COR-L47 (cell line): ENCODE measurements at regions not wholly inside any gene's neighbourhood (a gene's known extent, or its start where the extent isn't known, plus 50 kb on each side); places are given as distances from the start of the nearest gene placed in this dataset.
"Not testable (repeated sequence)": the region's sequence is repeated elsewhere in the genome, so short reads cannot be mapped to it uniquely, and the experiment has no call there.

Experiments used
- DNase-seq: peaks from one replicate; lab custom pipeline; 2025; lab: John Stamatoyannopoulos, UW

DNA sequence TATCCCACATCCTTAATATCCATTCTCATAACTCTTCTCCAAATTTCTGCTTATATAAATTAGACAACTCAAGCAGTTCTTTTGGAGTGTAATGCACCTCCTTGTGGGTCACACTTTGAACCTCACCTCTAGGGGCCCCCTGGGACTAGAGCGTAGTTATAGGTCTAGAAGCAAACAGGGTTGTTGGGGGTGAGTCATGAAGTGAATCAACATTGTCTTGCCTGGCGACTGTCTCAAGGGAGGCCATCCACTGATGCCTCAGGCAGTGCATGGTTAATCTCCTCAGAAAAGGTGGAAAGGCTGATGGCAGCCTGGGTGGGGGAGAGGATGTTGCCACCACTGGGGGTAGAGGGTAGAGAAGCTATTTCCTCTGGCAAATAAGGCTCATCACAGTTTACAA lies 129.1 kb downstream of the TNFRSF21 start:
- DNase-seq, result no peak

DNA sequence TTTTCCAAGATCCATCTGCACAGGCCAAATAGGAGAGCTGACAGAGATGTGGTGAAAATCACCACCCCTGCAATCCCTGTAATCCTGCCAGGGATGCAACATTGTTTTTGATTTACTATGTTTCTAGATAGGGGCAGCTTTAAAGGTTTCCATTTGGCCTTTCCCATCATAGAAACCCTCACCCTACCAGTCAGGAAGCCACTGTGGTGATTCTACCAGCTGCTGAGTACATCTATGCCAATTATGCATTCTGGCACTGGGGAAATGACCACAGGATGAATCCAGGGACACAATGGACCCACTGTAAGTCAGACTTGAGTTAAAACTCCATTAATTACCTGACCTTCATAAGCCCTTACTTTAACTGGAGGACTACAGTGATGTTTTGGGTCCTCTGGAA lies 130.4 kb downstream of the TNFRSF21 start:
- no peak for DNase-seq

DNA sequence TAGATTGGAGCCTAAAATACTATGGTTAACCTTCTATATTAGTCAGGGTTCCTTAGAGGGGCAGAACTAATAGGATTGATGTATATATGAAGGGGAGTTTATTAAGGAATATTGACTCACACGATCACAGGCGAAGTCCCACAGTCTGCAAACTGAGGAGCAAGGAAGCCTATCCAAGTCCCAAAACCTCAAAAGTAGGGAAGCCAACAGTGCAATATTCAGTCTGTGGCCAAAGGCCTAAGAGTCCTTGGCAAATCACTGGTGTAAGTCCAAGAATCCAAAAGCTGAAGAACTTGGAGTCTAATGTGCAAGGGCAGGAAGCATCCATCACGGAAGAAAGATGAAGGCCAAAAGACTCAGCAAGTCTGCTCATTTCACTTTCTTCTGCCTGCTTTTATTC lies 133.5 kb upstream of the ADGRF1 start:
- no peak for DNase-seq

DNA sequence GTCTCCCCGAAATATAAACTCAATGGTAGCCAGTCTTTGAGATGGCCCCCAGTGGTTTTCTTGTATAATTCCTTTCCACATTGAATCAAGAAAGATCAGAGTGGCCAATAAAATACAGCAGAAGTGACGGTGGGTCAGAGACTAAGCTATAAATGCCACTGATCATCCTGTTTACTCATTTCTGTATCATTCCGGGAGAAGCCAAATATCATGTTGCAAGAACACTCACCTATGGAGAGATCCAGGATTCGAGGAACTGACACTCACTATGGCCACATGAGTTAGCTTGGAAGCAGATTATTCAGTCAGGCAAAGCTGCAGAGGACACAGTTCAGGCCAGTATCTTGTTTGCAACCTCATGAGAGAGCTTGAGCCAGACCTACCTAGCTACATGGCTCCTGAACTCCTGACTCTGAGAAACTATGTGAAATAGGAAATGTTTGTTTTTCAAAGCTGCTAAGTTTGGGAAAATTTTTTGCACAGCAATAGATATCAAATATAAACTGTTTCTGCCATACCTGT lies 132.4 kb upstream of the ADGRF1 start:
- DNase-seq, result no peak

DNA sequence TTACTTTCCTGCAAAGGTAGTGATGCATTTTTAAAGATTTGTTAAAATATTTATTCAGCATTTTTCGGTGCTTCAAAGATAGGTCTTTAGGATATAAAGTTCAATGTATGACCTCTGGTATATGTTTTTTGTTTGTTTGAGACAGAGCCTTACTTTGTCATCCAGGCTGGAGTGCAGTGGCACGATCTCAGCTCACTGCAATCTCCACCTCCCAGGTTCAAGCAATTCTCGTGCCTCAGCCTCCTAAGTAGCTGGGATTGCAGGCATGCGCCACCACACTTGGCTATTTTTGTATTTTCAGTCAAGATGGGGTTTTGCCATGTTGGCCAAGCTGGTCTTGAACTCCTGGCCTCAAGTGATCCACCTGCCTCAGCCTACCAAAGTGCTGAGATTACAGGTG lies 131.9 kb upstream of the ADGRF1 start:
- not testable (repeated sequence) for DNase-seq

DNA sequence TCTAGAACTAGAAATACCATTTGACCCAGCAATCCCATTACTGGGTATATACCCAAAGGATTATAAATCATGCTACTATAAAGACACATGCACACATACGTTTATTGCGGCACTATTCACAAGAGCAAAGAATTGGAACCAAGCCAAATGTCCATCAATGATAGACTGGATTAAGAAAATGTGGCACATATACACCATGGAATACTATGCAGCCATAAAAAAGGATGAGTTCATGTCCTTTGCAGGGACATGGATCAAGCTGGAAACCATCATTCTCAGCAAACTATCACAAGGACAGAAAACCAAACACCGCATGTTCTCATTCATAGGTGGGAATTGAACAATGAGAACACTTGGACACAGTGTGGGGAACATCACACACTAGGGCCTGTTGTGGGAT lies 131.0 kb upstream of the ADGRF1 start:
- not testable (repeated sequence) for DNase-seq

DNA sequence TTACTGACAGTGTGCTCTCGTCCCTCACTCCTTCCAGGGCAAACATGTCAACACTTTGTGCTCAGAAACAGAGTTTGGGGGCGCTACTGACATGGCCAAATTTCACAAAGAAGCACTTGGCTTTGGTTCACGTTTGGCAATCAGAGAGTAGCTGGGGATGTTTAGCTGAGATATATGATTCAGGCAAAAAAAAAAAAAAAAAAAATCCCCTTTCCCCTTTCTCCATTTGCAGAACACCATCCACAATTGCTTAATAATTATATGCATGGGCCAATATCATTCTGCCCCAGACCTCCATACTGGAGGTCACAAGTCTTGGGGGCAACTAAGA lies 128.4 kb upstream of the ADGRF1 start:
- DNase-seq, result no peak

DNA sequence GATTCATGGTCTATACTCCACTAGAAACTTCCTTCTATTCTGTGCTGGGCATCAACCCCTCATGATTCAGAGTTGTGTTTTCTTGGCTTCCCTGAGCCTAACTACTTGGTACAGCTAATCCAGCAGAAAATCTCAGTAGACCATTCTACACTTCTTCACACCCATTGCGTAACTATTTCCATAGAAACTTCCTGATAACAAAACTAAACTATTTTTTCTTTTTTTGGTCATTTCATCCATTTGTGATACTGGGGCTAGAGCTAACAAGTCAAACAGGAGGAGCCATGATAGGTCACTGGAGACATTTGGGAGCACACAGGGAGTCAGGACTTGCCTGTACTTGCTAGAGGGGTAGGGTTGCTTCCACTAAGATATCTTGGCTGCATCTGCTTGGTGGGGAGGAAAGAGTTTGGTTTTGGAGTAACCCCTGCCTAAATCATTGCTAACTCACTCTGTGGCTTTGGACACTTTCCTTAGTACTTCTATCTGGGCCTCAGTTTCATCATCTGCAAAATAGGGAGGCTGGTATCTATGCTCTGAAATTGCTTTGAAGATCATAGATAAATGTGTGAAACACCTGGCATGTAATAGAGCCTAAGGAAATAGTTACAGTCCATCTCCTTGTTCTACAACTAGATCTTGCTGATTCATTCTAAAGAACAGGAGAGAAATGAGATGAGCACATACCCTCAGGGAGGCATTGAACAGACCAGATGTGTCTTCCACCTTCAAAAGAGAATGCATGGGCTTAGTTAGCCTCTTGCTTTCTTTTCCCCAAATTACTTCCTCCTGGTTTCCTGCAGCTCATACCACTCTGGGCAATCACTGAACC lies 127.9 kb upstream of the ADGRF1 start:
- no peak for DNase-seq

DNA sequence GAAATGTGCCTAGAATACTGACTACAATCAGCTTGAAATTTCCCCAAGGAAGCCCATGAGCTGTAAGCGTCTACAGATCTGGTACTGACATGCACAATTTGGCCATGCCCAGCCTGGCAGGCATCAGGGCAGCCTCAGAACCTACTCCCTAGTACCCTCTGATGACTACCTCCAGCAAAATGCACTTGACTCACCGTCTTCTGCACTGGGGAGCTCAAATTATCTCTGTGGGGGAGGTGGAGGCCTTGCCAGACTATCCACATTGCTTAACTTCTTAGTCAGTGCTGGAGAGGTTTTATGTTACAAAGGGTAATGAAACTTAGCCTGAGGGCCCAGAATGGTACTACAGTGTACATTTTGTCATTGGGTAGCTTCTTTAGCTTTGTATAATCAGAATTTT lies 126.0 kb upstream of the ADGRF1 start:
- DNase-seq, result peak; percentile 40

DNA sequence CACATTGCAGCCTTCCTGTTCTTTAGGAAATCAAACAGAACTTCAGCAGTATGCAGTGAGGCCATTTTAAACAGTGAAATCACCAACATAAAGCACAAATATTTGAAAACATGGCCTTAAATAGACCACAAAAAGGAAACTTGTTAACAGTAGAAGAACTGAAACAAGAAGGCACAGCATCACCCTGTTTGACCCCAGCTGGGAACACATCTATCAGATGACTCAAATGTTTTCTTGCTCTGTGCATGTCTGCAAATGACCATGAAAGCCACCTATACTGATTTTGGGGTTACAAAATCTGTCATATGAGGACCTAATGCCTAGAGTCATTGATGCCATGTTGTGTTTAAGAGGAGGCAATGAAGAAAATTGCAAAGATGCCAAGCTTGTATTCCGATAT lies 123.8 kb upstream of the ADGRF1 start:
- no peak for DNase-seq

DNA sequence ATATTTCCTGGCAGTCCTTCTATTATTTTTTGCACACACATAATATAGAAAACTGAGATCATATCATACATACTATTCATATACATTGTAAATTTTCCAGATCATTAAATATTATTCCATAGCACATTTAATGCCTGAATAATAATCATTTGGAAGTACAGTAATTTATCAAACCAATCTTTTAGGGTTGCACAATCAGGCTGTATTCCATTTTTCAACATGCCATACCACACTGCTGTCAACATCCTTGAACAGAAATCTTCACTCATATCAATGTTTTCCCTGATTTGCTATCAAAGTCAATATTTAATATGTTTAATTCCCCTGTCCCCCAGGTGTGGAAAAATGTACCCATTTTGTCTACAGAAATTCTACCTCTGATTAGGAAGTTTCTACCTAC lies 122.7 kb upstream of the ADGRF1 start:
- no peak for DNase-seq

DNA sequence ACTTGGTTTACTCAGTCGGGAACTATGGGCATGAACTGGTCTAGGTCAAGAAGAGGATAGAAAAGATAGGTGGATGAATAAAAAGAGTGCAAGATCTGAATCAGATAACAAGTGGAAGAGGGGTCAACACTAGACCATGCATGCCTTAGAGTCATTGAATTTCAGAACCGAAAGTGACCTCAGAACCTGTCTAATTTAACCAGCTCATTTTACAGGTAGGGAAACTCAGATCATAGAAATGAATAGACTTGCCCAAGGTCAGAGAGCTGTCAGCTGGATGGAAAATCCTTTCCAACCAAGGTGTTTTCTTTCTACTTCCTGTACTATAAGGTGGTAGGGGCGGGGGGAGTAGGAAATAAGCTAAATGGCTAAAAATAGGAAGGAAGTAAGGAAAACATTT lies 121.4 kb upstream of the ADGRF1 start:
- DNase-seq, result no peak

DNA sequence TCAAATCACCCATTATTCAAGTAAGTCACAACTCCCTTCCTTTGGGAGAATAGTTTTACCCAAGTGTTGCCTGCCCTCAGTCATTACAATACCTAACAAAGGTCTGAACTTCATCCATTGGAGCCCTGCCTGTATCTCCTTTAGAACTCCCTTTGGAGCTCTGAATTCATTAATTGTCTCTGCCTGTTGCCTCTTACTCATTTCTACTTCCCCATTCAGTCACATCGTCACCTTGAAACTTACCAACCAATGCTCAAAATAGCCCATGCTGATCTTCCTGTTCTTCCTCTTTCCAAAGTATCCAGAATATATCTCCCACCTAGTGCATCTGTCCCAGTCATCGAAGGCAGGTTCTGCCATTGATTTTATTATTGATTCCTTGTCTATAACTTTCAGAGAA lies 120.7 kb upstream of the ADGRF1 start:
- no peak for DNase-seq

DNA sequence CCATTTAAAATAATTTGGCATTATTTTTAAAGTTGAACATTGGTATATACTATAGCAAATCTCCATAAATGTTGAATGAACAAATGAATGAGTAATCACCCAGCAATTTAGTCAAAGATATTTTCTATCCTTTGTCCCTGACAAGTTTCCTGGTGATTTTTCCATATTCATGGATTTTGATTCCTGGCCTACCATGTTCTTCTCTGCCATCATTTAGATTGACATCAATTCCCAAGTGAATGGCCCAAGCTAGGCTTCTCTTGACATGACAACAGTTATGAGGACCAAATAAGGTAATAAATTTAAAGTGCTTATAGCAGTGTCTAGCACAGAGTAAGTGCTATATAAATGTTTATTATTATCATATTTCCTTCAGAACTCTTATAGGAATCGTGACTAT lies 120.1 kb upstream of the ADGRF1 start:
- DNase-seq, result no peak

DNA sequence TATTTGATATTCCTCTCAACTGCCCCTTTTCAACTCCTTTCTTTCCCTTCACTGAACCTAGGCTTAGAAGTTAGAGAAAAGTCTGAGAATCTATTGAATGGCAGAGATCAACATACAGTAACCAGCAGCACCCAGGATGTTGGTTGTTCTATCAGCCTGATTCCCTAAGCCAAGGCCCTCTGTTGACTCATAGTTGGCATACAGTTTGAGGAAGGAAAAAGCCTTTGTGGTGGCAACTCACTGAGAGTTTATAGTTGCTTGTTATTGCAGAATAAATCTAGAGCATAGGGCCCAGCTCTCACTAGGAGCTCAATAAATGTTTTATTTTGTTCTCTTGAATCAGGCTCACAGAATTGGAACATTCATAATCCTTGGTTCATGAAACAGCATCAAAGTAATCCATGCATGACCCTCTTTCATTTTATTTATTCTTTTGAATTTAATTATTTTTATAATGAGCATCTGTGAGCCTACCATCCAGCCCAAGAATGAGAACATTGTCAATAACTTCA lies 119.1 kb upstream of the ADGRF1 start:
- no peak for DNase-seq

DNA sequence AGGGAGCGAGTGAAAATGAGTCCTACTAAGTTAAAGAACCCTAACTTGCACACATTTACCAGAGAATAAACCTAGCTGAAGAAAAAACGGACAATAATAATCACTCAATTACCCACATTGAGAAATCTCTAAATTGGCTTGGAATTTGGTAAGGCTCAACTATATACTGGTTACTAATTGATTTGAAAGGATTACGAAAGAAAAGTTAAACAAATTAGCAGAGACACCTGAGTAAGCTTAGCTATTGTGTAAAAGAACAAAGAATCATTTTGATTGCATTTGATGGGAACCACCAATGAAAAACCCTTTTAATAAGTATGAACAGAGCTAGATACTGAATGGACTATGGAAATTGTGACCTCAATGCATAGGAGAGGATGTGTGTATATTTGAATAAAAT lies 118.6 kb upstream of the ADGRF1 start:
- no peak for DNase-seq

DNA sequence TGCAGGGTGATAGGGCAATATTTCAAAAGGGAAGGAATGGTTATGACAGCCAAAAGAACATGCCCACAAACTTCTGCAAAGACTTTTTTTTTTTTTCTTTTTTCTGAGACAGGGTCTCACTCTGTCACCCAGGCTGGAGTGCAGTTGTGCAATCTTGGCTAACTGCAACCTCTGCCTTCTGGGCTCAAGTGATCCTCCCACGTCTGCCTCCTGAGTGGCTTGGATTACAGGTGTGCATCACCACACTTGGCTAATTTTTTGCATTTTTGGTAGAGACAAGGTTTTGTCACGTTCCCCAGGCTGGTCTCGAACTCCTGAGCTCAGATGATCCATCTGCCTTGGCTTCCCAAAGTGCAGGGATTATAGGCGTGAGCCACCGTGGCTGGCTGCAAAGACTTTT lies 117.6 kb upstream of the ADGRF1 start:
- no peak for DNase-seq

DNA sequence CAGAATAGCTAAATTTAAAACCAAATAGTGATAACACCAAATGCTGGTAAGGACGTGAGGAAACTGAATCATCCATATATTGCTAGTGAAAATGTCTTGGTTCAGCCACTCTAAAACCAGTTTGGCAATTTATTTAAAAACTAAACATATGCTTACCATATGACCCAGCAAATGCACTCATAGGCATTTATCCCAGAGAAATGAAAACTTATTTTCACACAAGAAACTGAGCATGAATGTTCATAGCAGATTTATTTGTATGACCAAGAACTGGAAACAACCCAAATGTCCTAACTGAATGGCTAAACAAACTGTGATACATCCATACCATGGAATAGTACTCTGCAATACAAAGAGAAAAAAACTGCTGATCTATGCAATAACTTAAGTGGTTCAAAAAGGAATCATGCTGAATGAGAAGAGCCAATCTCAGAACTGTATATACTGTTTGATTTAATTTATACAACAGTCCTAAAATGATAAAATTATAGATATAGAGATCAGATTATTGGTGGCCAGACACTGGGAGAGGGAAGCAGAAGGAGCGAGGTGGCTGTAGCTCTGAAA lies 115.6 kb upstream of the ADGRF1 start:
- DNase-seq, result no peak

DNA sequence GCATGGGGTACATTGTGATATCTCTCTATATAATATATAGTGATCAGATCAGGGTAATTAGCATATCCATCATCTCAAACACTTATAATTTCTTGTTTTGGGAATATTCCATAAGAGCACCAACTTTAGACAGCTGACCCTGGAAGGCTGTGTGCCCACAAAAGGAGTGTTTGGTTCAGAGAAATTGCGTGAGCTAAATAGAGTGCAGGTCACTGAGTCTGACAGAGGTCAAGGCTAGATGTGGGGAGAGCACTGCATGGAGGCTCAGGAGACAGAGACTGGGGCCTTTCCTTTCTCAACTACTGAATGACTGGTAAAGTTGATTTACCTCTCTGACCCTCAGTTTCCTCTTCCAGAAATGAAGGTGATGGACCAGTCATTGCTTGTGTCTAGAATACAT lies 114.9 kb upstream of the ADGRF1 start:
- no peak for DNase-seq

DNA sequence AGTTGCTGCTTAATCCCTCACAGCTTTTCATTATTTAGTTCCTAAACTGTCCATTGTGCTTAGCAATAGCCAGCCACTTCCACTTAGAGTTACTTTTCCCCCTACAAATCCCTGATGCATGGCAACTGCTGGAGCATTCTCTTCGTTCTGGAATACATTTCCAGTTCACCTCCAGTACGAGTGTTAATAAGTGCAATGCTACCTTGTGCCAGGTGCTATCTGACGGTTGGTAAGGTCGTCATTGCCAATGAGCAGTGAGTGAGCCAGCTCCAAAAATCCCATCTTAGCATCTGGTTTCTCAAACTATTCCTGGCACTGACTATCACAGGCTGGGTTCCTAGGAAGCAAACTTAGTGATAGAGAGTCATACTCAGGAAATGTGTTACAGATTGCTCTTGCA lies 114.1 kb upstream of the ADGRF1 start:
- no peak for DNase-seq

DNA sequence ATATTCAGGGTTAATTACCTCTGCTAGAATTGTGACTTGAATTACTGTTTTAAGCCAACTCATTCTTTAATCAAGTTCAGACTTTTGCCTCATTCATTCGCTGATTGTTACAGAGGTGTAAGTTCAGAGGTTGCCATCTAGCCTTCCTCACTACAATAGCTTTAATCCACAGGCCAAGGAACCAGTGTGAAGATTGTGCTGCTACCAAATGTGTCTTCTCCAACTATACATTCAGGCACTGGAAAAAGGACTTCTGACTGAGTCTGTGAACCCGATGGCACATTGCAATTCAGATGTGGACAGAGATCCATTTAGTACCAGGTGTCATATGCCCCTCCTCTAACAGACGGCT lies 111.2 kb upstream of the ADGRF1 start:
- no peak for DNase-seq

DNA sequence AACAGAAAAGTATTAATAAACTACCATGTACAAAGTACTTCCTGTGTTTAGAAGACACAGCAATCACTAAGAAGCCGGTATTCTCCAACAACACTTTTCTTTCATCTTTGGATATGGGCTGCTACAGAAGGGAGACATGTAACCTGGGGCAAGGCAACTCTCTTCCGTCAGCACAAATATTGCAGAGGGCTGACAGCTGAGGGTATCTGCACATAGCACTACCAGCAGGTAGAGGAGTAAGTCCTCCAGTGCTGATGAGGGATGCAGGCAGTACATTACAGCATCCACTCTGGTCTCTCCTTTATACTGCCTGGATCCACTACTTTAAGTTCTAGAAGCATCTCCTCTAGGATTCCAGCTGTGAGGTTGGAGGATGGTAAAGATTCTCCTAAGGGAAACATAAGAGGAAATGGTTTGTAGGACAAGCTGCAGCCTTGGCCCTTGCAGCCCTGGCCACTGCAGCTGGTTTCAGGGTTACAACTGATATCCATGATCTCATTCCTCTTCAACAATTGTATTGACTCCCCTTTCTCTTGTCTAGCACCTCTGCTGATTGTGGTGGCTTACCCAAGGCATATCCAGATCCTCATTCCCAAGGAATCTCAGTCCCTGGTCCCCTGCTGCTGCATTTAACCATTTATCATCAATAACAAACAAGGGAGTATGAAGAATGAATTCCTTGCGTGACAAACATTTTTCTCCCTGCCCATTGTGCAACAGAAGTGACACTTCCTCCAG lies 110.7 kb upstream of the ADGRF1 start:
- no peak for DNase-seq

DNA sequence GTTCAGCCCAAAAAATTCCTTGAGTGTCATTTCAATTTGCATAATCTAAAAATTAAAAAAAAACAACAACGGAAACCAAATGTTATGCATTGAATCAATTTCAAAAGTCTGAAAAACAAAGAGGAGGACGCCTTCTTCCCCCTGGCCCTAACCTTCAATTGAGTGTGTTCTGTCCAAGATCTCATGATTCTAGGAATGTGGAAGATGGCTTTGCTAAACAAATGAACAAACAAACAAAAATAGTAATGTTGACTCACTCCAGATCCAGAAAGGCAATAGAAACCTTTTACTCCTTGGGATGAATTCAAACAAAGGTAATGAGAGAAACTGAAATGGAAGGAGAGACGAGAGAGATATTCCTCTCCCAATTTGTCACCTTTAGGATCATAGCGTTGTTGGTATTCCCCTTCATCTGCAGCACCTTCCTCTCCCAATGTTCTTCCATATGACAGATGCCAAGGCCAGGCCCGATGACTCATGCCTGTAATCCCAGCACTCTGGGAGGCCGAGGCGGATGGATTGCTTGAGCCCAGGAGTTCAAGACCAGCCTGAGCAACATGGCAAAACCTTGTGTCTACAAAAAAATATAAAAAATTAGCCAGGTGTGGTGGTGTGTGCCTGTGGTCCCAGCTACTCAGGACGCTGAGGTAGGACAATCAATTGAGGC lies 109.2 kb upstream of the ADGRF1 start:
- no peak for DNase-seq
